IMR-90 (cell line): ENCODE measurements at regions not wholly inside any gene's neighbourhood (a gene's known extent, or its start where the extent isn't known, plus 50 kb on each side); places are given as distances from the start of the nearest gene placed in this dataset.

ENCODE experiments used
- ATAC-seq: fragments of 200-7000 bp; cut with Tn5 transposase; 2 replicates; pipeline ENCODE4 v1.9.1; 2020; ENCODE audit warnings: low read depth, mild to moderate bottlenecking, moderate library complexity
- BruUV-seq: library from RNA; stranded (reverse); fragments of 400-500 nt; replicated peaks from 2 replicates; lab custom pipeline; 2021; lab: Mats Ljungman, UMichigan
- CTCF ChIA-PET: fragments of 300-600 bp; formaldehyde crosslinking; extraction: SDS; loops from one replicate; lab custom pipeline; 2021; ENCODE audit warnings: antibody characterized with exemption; lab: Yijun Ruan, JAX
- POLR2A ChIA-PET: fragments of 300-600 bp; sonication (Branson Sonifier 250); formaldehyde crosslinking; loops from one replicate; lab custom pipeline; 2022; ENCODE audit warnings: antibody characterized with exemption; ENCODE audit not compliant: unreplicated experiment; lab: Charles Lee
- DNase-seq: peaks from one replicate; pipeline ENCODE4 v3.0.0; 2013
- H2AFZ ChIP-seq: replicated peaks from 2 replicates; pipeline ENCODE3; 2013; ENCODE audit warnings: low read length, mild to moderate bottlenecking; ENCODE audit not compliant: poor library complexity
- H2AK5ac ChIP-seq: 2 replicates; pipeline ENCODE4 v1.6.1; 2013; ENCODE audit warnings: low read depth, low read length, inconsistent platforms
- H2AK9ac ChIP-seq: replicated peaks from 2 replicates; pipeline ENCODE3; 2013; ENCODE audit warnings: mild to moderate bottlenecking, low read depth, low read length, moderate library complexity; ENCODE audit not compliant: poor library complexity
- H2BK120ac ChIP-seq: 2 replicates; pipeline ENCODE4 v1.6.1; 2013; ENCODE audit warnings: low read depth, low read length, inconsistent platforms
- H2BK15ac ChIP-seq: 3 replicates; pipeline ENCODE4 v1.6.1; 2013; ENCODE audit warnings: low read depth, low read length, inconsistent platforms
- H2BK20ac ChIP-seq: 2 replicates; pipeline ENCODE4 v1.6.1; 2013; ENCODE audit warnings: low read depth, mild to moderate bottlenecking, inconsistent platforms, low read length, moderate library complexity
- H2BK5ac ChIP-seq: 2 replicates; pipeline ENCODE4 v1.6.1; 2013; ENCODE audit warnings: mild to moderate bottlenecking, low read depth, low read length, inconsistent platforms; ENCODE audit not compliant: poor library complexity, severe bottlenecking
- H3K14ac ChIP-seq: replicated peaks from 2 replicates; pipeline ENCODE4 v1.6.1; 2013; ENCODE audit warnings: low read depth, low read length, inconsistent platforms
- H3K18ac ChIP-seq: 2 replicates; pipeline ENCODE4 v1.6.1; 2013; ENCODE audit warnings: low read depth, low read length, control low read depth
- H3K23ac ChIP-seq: 2 replicates; pipeline ENCODE4 v1.6.1; 2013; ENCODE audit warnings: low read depth, low read length, inconsistent platforms
- H3K27ac ChIP-seq: 2 replicates; pipeline ENCODE4 v1.5.1; 2013; ENCODE audit warnings: mild to moderate bottlenecking, control low read depth, low read length; ENCODE audit not compliant: insufficient read depth
- H3K27me3 ChIP-seq: 2 replicates; pipeline ENCODE4 v1.6.1; 2013; ENCODE audit warnings: low read length; ENCODE audit not compliant: control insufficient read depth, insufficient read depth
- H3K36me3 ChIP-seq: 2 replicates; pipeline ENCODE4 v1.6.1; 2013; ENCODE audit warnings: low read length, mixed read lengths; ENCODE audit not compliant: control insufficient read depth, insufficient read depth
- H3K4ac ChIP-seq: 2 replicates; pipeline ENCODE4 v1.6.1; 2013; ENCODE audit warnings: low read depth, low read length, inconsistent platforms
- H3K4me1 ChIP-seq: 2 replicates; pipeline ENCODE4 v1.6.1; 2013; ENCODE audit warnings: low read length, mixed read lengths; ENCODE audit not compliant: control insufficient read depth, insufficient read depth
- H3K4me2 ChIP-seq: 2 replicates; pipeline ENCODE4 v1.6.1; 2013; ENCODE audit warnings: low read depth, mild to moderate bottlenecking, control low read depth, low read length, moderate library complexity
- H3K4me3 ChIP-seq: 2 replicates; pipeline ENCODE4 v1.5.1; 2013; ENCODE audit warnings: low read depth, mild to moderate bottlenecking, control low read depth, low read length, moderate library complexity; ENCODE audit not compliant: insufficient read depth
- H3K56ac ChIP-seq: 2 replicates; pipeline ENCODE4 v1.6.1; 2013; ENCODE audit warnings: low read length, inconsistent platforms; ENCODE audit not compliant: insufficient read depth; ENCODE audit errors: extremely low read depth
- H3K79me1 ChIP-seq, 2 experiments: 2 replicates each; pipeline ENCODE4 v1.6.1; 2013; ENCODE audit warnings: low read length in 2 of 2, inconsistent platforms in 1 of 2, low read depth in 1 of 2
- H3K9ac ChIP-seq: 2 replicates; pipeline ENCODE4 v1.6.1; 2013; ENCODE audit warnings: low read depth, low read length, control low read depth
- H3K9me1 ChIP-seq: 2 replicates; pipeline ENCODE4 v1.6.1; 2013; ENCODE audit warnings: low read length, inconsistent platforms; ENCODE audit not compliant: insufficient read depth
- H3K9me3 ChIP-seq: 2 replicates; pipeline ENCODE4 v1.6.1; 2013; ENCODE audit warnings: low read length; ENCODE audit not compliant: control insufficient read depth, insufficient read depth
- H4K20me1 ChIP-seq: 2 replicates; pipeline ENCODE4 v1.6.1; 2013; ENCODE audit warnings: low read length, inconsistent platforms; ENCODE audit not compliant: insufficient read depth
- H4K5ac ChIP-seq: 2 replicates; pipeline ENCODE4 v1.6.1; 2013; ENCODE audit warnings: mild to moderate bottlenecking, low read depth, low read length, control low read depth
- H4K8ac ChIP-seq, 2 experiments: 2 replicates each; pipeline ENCODE4 v1.6.1; 2013; ENCODE audit warnings: low read depth in 2 of 2, low read length in 2 of 2, control low read depth in 1 of 2, inconsistent platforms in 1 of 2
- H4K91ac ChIP-seq: 2 replicates; pipeline ENCODE4 v1.6.1; 2013; ENCODE audit warnings: low read depth, low read length, inconsistent platforms; ENCODE audit not compliant: insufficient read depth
- BHLHE40 ChIP-seq: fragments of 150-350 bp; IDR thresholded peaks from 2 replicates; pipeline ENCODE4 v1.6.1; 2016; ENCODE audit warnings: mild to moderate bottlenecking, low read depth, low read length
- CEBPB ChIP-seq: IDR thresholded peaks from 2 replicates; pipeline ENCODE4 v1.6.1; 2012; ENCODE audit warnings: low read depth, low read length, improper control_type of control experiment
- CHD1 ChIP-seq: IDR thresholded peaks from 2 replicates; pipeline ENCODE4 v1.6.1; 2012; ENCODE audit warnings: low read depth, low read length, improper control_type of control experiment
- CTCF ChIP-seq: conservative IDR thresholded peaks from 2 replicates; pipeline ENCODE4 v1.5.1; 2012; ENCODE audit warnings: mild to moderate bottlenecking, low read depth, low read length, improper control_type of control experiment
- ELK1 ChIP-seq: fragments of 150-350 bp; IDR thresholded peaks from 2 replicates; pipeline ENCODE4 v1.6.1; 2016; ENCODE audit warnings: low read depth, mild to moderate bottlenecking, low read length, moderate library complexity, borderline replicate concordance
- FOS ChIP-seq: fragments of 150-350 bp; IDR thresholded peaks from 2 replicates; pipeline ENCODE4 v1.6.1; 2016; ENCODE audit warnings: low read depth, low read length
- MAFK ChIP-seq: IDR thresholded peaks from 2 replicates; pipeline ENCODE4 v1.6.1; 2012; ENCODE audit warnings: low read depth, low read length, improper control_type of control experiment
- MAZ ChIP-seq: IDR thresholded peaks from 2 replicates; pipeline ENCODE4 v1.6.1; 2012; ENCODE audit warnings: low read depth, mild to moderate bottlenecking, low read length, improper control_type of control experiment, moderate library complexity, borderline replicate concordance
- MXI1 ChIP-seq: IDR thresholded peaks from 2 replicates; pipeline ENCODE4 v1.6.1; 2012; ENCODE audit warnings: low read depth, mild to moderate bottlenecking, low read length, moderate library complexity, borderline replicate concordance
- NFE2L2 ChIP-seq: fragments of 150-350 bp; IDR thresholded peaks from 2 replicates; pipeline ENCODE4 v1.6.1; 2016; ENCODE audit warnings: low read depth, mild to moderate bottlenecking, low read length
- POLR2A ChIP-seq: IDR thresholded peaks from 2 replicates; pipeline ENCODE4 v1.6.1; 2012; ENCODE audit warnings: mild to moderate bottlenecking, low read depth, low read length
- RAD21 ChIP-seq: IDR thresholded peaks from 2 replicates; pipeline ENCODE4 v1.6.1; 2012; ENCODE audit warnings: low read length, improper control_type of control experiment
- RCOR1 ChIP-seq: IDR thresholded peaks from 2 replicates; pipeline ENCODE4 v1.6.1; 2012; ENCODE audit warnings: mild to moderate bottlenecking, low read length, improper control_type of control experiment; ENCODE audit not compliant: insufficient replicate concordance
- RFX5 ChIP-seq: IDR thresholded peaks from 2 replicates; pipeline ENCODE4 v1.8.0; 2012; ENCODE audit warnings: low read depth, mild to moderate bottlenecking, low read length, moderate library complexity
- SMC3 ChIP-seq: fragments of 150-350 bp; IDR thresholded peaks from 2 replicates; pipeline ENCODE4 v1.6.1; 2016; ENCODE audit warnings: low read depth, mild to moderate bottlenecking, antibody characterized with exemption, low read length, moderate library complexity
- USF2 ChIP-seq: fragments of 150-350 bp; IDR thresholded peaks from 2 replicates; pipeline ENCODE4 v1.6.1; 2017; ENCODE audit warnings: mild to moderate bottlenecking, antibody characterized with exemption, low read length, low read depth
- WGBS, 2 experiments: methylation state at CpG; one replicate each; pipeline versions ENCODE4 v1.1.5 to v1.1.7; 2013; ENCODE audit warnings: missing lambda C conversion rate in 2 of 2; ENCODE audit not compliant: insufficient read length in 1 of 2; ENCODE audit errors: extremely low coverage in 2 of 2; 5-methylcytosine and 5-hydroxymethylcytosine counted together
- dilution Hi-C: fragments of 300-500 bp; cut with HindIII; formaldehyde crosslinking; loops from one replicate; pipeline ENCODE4 v1.14.3; 2018; ENCODE audit warnings: low sequenced_read_pairs; ENCODE audit not compliant: unreplicated experiment
- in situ Hi-C: fragments of 300-500 bp; cut with MboI; formaldehyde crosslinking; loops from 3 replicates; pipeline ENCODE4 v1.14.3; 2019; ENCODE audit warnings: low sequenced_read_pairs, inconsistent platforms, mixed read lengths
- intact Hi-C: fragments of 100-400 bp; cut with micrococcal nuclease; formaldehyde crosslinking; loops from 2 replicates; pipeline ENCODE4 v1.10.0; 2022

- DNase-seq, result no peak
- Histone ChIP-seq H4K8ac (no peak overlapping the region), H2BK120ac (no peak overlapping the region), H3K36me3 (no peaks in the 10 kb centered on the region), H3K27me3 (no peaks in the 10 kb centered on the region), H3K14ac (no peak overlapping the region), H3K4me1 (peaks cover 9% of the 10 kb centered on the region), H3K4ac (no peak overlapping the region), H4K5ac (no peak overlapping the region), H2AFZ (no peak overlapping the region), H3K4me2 (no peak overlapping the region), H2AK9ac (no peak overlapping the region), H2BK15ac (no peak overlapping the region), H3K23ac (no peak overlapping the region), H4K20me1 (no peaks in the 10 kb centered on the region), H2AK5ac (no peak overlapping the region), H3K27ac (no peak overlapping the region), H4K91ac (no peak overlapping the region; the same call in 1 of the 2 replicates), H3K4me3 (no peak overlapping the region), H3K79me1 (no peaks in the 10 kb centered on the region), H3K18ac (no peak overlapping the region), H2BK5ac (no peak overlapping the region), H3K9ac (no peak overlapping the region), H3K56ac (no peak overlapping the region), H3K9me3 (no peaks in the 10 kb centered on the region), H3K9me1 (peaks cover 9% of the 10 kb centered on the region), H2BK20ac (no peak overlapping the region)
- dilution Hi-C loops, result no loop called here
- TF ChIP-seq POLR2A (no peak), SMC3 (no peak), CTCF (no peak), FOS (no peak), RCOR1 (no peak), RFX5 (no peak), MAZ (no peak), NFE2L2 (no peak), ELK1 (no peak), MAFK (no peak), CEBPB (no peak), CHD1 (no peak), RAD21 (no peak), MXI1 (no peak), USF2 (no peak), BHLHE40 (no peak)
- ChIA-PET POLR2A (no interaction called here), CTCF (interaction anchor here (0.7 kb wide), 1 partner anchor 252 kb away, joined by 3 read pairs; no protein-coding TSS in a partner anchor)
- no CpG with 5 or more reads among the region's 2 CpGs for WGBS, 2 experiments
- no TSS peak for BruUV-seq
- intact Hi-C loops, result no loop called here
- no peak for ATAC-seq
- in situ Hi-C loops, result loop anchor here (25.0 kb wide), 1 partner anchor 506 kb away; the partner anchor contains the start of gene ELAC2
These were observed 159.8 kb upstream of the MYOCD start for GRCh38 chr17:12505866-12506265.
